Adipocyte (in vitro differentiated cells): ENCODE measurements at regions not wholly inside any gene's neighbourhood (a gene's known extent, or its start where the extent isn't known, plus 50 kb on each side); places are given as distances from the start of the nearest gene placed in this dataset.

Source experiments
- DNase-seq: peaks from one replicate; pipeline ENCODE4 v3.0.0-alpha.2; 2015; ENCODE audit warnings: low read depth
- H3K27me3 ChIP-seq: replicated peaks from 2 replicates; pipeline ENCODE4 v1.7.0; 2013; ENCODE audit warnings: mild to moderate bottlenecking, low read length, moderate library complexity; ENCODE audit not compliant: control insufficient read depth, insufficient read depth
- H3K36me3 ChIP-seq: 2 replicates; pipeline ENCODE4 v1.7.0; 2013; ENCODE audit warnings: low read length, mild to moderate bottlenecking, moderate library complexity; ENCODE audit not compliant: control insufficient read depth, insufficient read depth, severe bottlenecking
- H3K4me1 ChIP-seq: 2 replicates; pipeline ENCODE4 v1.7.0; 2013; ENCODE audit warnings: mild to moderate bottlenecking, low read length, moderate library complexity; ENCODE audit not compliant: control insufficient read depth, insufficient read depth
- H3K4me3 ChIP-seq: 2 replicates; pipeline ENCODE4 v1.7.0; 2013; ENCODE audit warnings: mild to moderate bottlenecking, low read length, moderate library complexity
- H3K9ac ChIP-seq: 2 replicates; pipeline ENCODE4 v1.7.0; 2013; ENCODE audit warnings: mild to moderate bottlenecking, low read length, moderate library complexity
- H3K9me3 ChIP-seq: 2 replicates; pipeline ENCODE4 v1.7.0; 2013; ENCODE audit warnings: mild to moderate bottlenecking, low read length, moderate library complexity; ENCODE audit not compliant: control insufficient read depth

DNA sequence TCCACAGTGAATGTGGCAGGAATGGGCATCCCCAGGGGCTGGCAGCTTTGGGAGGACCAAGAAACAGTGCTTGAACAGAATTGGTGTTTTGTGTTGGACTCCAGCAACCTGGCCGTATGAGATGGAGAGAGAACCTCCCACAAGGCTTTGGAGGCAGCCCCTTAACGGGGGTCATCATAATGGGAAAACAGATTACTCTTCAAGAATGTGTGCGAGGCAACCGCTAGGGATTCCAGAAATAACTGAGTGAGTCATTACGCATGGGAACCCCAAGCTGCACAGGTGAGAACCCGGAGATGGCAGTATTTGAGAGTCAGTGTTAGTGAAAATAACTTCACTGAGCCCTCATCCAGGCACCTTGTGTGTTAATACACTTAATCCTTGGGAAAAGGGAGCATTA lies 567.8 kb upstream of the TBX3 start:
- no peak for DNase-seq
- H3K9me3 ChIP-seq = no peaks in the 10 kb centered on the region

DNA sequence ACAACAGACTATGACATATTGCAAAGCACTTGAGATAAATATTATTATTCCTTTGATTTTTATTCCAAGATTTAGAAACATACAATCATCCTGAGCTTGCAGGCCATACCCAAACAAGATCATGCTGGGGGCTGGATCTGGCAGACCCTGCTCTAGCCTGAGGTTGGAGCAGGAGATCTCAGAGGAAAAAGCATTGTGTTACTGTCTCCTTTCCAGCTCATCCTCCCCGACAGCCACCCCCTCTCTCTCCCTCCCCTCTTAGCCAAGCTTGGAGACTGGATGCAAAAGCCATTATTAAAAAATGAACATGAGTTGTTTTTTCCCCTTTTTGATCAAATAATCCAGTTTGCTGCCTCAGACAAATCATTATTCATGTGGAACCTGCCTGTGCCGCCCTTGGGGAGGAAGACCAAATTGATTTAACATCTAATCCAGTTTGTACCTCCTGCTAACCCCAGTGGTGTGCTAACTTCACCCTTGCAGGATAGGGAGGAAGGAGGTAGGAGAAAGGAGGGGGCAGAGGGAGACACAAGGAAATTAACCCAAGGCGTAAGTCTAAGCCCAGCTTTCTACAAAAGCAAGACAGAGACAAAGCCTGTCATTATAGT lies 565.8 kb upstream of the TBX3 start:
- H3K36me3 ChIP-seq = no peaks in the 10 kb centered on the region
- H3K4me1 ChIP-seq = no peaks in the 10 kb centered on the region
- no peaks in the 10 kb centered on the region for H3K9me3 ChIP-seq
- H3K27me3 ChIP-seq = no peaks in the 10 kb centered on the region
- H3K4me3 ChIP-seq = no peak overlapping the region
- H3K9ac ChIP-seq = no peak overlapping the region
- DNase-seq = no peak

More for the DNA sequence above, 567.8 kb upstream of the TBX3 start:
- Histone ChIP-seq H3K4me3 (no peak overlapping the region), H3K36me3 (no peaks in the 10 kb centered on the region), H3K9ac (no peak overlapping the region), H3K4me1 (no peaks in the 10 kb centered on the region), H3K27me3 (peaks cover 4% of the 10 kb centered on the region)

DNA sequence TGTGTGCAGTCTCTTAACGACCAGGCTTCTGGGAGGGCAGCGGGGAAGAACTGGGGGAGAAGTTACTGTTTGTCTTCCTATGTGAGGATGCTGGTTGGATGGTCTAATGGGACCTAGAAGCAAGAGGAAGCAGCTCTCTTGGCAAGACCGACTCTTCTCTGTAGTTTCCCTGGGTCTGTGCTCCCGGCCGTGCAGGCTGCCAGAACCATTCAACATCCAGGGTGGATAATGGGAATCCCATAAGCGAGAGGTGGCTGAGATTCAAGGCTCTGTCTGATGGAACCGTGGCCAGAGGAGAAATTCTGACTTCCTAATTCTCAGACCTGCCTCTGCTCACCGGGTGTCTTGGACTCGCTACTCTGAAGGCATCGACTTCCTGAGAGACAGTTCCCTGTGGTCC lies 561.0 kb upstream of the TBX3 start:
- Histone ChIP-seq H3K9me3 (no peaks in the 10 kb centered on the region), H3K27me3 (no peaks in the 10 kb centered on the region), H3K36me3 (no peaks in the 10 kb centered on the region), H3K9ac (no peak overlapping the region), H3K4me3 (no peak overlapping the region), H3K4me1 (no peaks in the 10 kb centered on the region)
- no peak for DNase-seq

DNA sequence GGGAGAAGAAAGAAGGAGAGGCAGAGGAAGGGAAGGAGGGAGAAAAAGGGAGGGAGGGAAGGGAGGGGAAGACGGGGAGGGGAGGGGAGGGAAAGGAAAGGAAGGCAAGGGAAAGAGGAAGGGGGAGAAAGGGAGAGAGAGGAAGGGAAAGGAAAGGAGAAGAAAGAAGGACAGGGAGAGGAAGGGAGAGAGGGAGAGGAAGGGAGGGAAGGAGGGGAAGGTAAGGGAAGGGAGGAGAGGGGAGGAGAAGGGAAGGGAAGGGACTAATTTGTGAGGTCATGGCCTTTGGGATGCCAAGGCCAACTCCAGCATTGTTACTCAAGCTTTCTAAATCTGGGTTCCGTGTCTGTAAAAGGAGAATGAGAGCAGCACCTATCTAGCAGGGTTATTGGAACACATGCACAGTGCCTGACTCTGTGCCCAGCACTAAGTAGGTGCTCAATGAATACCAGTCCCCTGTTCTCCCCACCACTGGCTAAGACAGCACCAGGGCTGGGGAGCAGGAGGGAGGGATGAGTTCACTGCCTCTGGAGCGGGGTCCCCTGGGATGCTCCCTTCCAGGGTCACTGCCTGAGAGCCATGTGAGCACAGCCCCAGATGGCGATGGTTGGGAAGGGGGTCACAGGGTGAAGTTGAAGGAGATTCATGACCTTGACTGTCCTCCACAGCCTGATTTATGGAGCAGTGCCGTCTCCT lies 560.1 kb upstream of the TBX3 start:
- Histone ChIP-seq H3K9me3 (no peaks in the 10 kb centered on the region), H3K27me3 (no peaks in the 10 kb centered on the region), H3K9ac (no peak overlapping the region), H3K4me1 (no peaks in the 10 kb centered on the region), H3K4me3 (no peak overlapping the region), H3K36me3 (no peaks in the 10 kb centered on the region)
- DNase-seq = no peak

DNA sequence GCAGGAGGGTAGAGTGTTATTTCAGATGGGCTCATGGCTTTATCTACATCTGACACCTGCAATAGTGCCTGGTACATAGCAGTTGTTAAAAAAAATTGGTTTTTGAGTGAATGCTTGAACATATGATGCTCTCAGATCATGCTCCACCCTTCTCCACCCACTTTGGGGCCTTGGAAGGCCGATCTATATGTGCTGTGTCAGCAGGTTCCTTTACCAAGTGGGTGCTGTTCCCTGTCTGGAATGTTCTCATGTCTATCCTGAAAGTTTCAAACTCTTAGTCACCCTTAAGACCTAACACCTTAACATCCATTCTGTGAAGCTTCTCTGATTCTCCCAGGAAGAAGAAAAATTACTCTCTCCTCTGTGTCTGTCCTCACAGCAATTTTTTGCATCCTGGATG lies 556.3 kb upstream of the TBX3 start:
- H3K9me3 ChIP-seq = no peaks in the 10 kb centered on the region
- H3K36me3 ChIP-seq = no peaks in the 10 kb centered on the region
- H3K4me1 ChIP-seq = no peaks in the 10 kb centered on the region
- no peak for DNase-seq
- no peaks in the 10 kb centered on the region for H3K27me3 ChIP-seq
- H3K9ac ChIP-seq = no peak overlapping the region
- no peak overlapping the region for H3K4me3 ChIP-seq

DNA sequence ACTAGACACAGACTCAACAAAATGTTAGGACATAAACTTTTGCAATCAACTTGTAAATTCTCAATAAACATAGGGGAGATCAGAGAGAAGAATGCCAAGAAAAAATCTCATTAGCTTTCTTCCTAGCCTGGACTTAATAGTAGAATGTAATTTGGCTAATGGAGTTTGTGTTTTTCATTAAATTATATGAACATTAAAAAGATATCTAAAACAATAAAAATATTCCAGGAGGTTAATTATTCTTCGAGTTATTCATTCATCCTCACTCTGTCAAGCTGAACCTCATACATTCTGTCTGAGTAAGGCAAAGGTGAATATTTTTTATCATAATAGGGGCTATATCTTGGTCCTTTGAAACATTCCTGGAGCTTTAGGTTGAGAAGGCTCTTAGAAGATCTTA lies 551.9 kb upstream of the TBX3 start:
- H3K4me3 ChIP-seq = no peak overlapping the region
- no peaks in the 10 kb centered on the region for H3K36me3 ChIP-seq
- H3K27me3 ChIP-seq = no peaks in the 10 kb centered on the region
- no peaks in the 10 kb centered on the region for H3K4me1 ChIP-seq
- DNase-seq = no peak
- no peak overlapping the region for H3K9ac ChIP-seq
- H3K9me3 ChIP-seq = no peaks in the 10 kb centered on the region

DNA sequence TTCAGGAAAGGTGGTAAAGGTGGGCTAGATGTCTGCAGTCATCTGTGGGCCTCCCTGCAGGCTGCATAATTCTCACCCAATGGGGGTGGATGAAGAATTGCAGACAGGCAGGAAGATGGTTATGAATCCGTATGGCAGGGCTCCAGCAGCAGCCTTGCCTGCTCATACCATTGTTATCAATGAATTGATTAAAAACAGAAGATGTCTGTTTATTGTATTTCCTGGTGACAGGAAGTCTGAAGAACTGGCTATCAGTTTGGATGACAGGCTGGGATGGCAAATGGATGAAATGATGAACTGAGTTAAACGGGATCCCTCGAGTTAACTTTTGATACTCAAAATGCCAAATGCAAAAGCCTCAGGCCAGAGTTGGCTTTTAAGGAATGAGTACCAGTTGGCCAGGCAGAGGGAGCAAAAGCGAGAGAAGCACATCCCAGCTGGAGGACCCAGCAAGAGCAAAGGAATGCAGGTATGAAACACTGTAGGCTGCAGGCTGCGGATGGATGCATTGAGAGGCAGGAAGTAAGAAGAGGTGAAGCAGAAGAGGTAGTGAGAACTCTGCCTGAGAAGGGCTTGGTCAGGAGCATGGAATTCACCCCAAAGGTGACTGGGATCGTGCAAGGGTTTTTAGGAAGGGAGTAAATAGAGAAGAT lies 550.0 kb upstream of the TBX3 start:
- no peak overlapping the region for H3K9ac ChIP-seq
- H3K4me1 ChIP-seq = no peaks in the 10 kb centered on the region
- H3K4me3 ChIP-seq = no peak overlapping the region
- H3K9me3 ChIP-seq = no peaks in the 10 kb centered on the region
- no peaks in the 10 kb centered on the region for H3K27me3 ChIP-seq
- no peaks in the 10 kb centered on the region for H3K36me3 ChIP-seq
- no peak for DNase-seq

DNA sequence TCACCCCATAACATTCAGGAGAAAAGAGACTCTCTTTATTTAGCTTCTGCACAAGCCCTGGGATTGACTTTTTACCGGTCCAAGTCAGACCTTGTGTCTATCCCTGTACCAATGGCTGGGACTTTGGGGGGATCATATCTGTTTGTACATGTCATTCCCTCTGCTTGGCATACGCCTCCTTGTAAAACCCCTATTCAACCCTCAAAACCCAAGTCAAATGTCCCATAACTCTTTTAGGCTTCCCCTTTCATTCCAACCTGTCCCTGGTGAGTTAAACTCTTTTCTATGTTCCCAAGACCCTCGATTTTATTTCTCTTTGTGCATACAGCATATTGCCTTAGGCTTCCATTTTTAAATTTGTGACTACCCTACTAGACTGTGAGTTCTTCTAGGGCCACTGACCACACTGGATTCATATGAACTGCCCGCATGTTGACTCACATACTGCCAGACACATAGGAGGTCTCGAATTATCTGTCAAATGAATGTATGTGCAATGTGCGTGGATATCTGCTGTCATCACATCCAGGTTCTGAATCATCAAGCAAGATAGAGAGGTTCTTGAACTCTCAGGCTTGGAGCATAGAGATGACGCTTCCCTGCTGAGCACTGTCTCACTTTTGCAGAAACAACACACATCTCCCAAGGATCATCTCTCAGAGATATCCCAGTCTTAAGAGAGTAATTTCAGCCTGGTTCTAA lies 548.6 kb upstream of the TBX3 start:
- Histone ChIP-seq H3K4me3 (no peak overlapping the region), H3K4me1 (peaks cover 1% of the 10 kb centered on the region), H3K9ac (no peak overlapping the region), H3K9me3 (no peaks in the 10 kb centered on the region), H3K36me3 (no peaks in the 10 kb centered on the region), H3K27me3 (no peaks in the 10 kb centered on the region)
- no peak for DNase-seq

DNA sequence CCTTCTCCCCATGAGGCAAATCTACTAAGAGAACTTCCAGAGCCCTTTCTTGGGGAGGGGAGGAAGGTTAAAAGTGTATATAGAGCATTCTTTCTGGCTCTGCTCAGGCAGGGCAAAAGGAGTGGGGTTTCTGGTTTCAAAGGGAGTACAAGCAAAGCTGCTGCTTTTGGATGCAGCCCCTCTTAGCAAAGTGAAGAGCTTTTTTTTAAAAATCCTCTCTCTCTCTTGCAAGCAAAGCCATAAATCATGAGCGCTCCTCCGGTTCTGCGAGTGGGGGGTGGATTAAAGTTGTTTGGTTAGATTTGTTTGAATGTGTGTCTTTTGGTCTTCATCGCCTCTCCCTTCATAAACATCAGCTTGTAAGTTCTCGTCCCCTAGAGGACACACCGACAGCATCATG lies 546.6 kb upstream of the TBX3 start:
- peaks cover 8% of the 10 kb centered on the region for H3K4me1 ChIP-seq
- H3K4me3 ChIP-seq = no peak overlapping the region
- no peak overlapping the region for H3K9ac ChIP-seq
- H3K27me3 ChIP-seq = no peaks in the 10 kb centered on the region
- no peaks in the 10 kb centered on the region for H3K36me3 ChIP-seq
- H3K9me3 ChIP-seq = no peaks in the 10 kb centered on the region
- DNase-seq = no peak

DNA sequence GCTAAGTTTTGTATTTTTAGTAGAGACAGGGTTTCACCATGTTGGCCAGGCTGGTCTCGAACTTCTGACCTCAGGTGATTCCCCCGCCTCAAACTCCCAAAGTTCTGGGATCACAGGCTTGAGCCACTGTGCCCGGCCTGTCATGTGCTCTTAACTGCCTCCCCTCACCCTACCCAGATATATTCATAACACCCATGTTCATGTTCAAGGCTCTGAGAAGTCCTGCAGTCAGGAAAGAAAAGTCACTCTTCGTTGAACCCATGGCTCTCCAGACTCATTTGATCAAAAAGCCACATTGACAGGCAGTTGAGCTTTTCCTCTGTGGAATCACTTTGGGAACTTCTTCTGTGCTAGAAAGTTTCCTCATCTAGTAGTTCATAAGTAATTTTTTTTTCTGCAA lies 545.5 kb upstream of the TBX3 start:
- Histone ChIP-seq H3K36me3 (no peaks in the 10 kb centered on the region), H3K9ac (no peak overlapping the region), H3K4me3 (no peak overlapping the region), H3K27me3 (no peaks in the 10 kb centered on the region), H3K4me1 (peaks cover 8% of the 10 kb centered on the region), H3K9me3 (no peaks in the 10 kb centered on the region)
- no peak for DNase-seq

DNA sequence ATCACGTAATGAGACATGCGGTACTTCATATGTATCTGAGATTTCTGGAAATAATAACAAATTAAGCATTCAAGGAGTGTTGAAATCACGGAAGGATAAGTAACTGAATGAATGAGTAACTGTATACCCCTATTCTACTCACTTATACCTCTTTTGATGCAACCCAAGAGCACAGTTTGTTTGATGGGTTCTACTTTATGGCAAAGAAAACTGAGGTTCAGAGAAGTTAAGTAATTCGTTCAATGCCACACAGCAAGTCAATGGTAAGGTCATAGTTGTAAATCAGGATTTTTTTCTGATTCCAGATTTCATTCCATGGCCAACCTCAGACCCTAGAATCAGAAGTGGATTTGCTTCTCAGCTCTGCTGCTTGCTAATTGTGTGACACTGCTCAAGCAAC lies 544.5 kb upstream of the TBX3 start:
- H3K9me3 ChIP-seq = no peaks in the 10 kb centered on the region
- H3K4me3 ChIP-seq = no peak overlapping the region
- no peak for DNase-seq

More for the DNA sequence above, 544.5 kb upstream of the TBX3 start:
- Histone ChIP-seq H3K4me1 (peaks cover 14% of the 10 kb centered on the region), H3K9ac (no peak overlapping the region), H3K36me3 (no peaks in the 10 kb centered on the region), H3K27me3 (no peaks in the 10 kb centered on the region)
